ENCODE measurements at regions not wholly inside any gene's neighbourhood (a gene's known extent, or its start where the extent isn't known, plus 50 kb on each side); places are given as distances from the start of the nearest gene placed in this dataset.

DNA sequence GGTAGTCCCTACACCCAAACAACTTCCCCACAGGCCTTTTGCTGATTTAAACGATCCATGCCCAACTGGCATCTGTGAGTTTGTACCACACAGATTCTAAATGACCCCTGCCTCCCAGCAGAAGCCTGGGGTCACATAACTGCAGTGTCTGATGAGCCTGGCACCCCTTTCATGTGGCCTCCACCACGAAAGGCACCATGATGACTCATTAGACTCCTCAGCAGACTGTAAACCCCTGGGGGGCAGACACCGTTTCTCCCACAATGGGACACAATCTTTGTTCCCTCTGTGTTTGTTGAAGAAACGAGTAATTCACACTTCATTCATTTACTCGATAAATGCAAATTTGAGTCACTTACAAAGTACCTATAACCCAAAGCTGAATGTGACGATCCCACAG is 81.6 kb downstream of the CCDC185 start:
- WGBS, result 50% methylated on average over 4 of the region's 6 CpGs
- Histone ChIP-seq H3K27ac (ENCODE audit: low read length, poor library complexity, severe bottlenecking) (no peak overlapping the region), H3K14ac (ENCODE audit: low read length in 2 of 2) (no peak overlapping the region), H4K8ac (ENCODE audit: low read length) (no peak overlapping the region), H2BK5ac (ENCODE audit: low read depth, low read length, poor library complexity, severe bottlenecking) (no peak overlapping the region), H4K91ac (ENCODE audit: low read length) (no peak overlapping the region), H3K79me1 (replicated peaks; ENCODE audit: low read length, poor library complexity, severe bottlenecking) (no peaks in the 10 kb centered on the region), H3K9ac (ENCODE audit: low read length) (no peak overlapping the region), H3K9me3 (ENCODE audit: control insufficient read depth, low read length) (peaks cover 6% of the 10 kb centered on the region), H3K4me1 (ENCODE audit: control insufficient read depth, insufficient read depth, low read depth, low read length) (no peaks in the 10 kb centered on the region), H3K18ac (ENCODE audit: low read depth in 1 of 2, low read length in 2 of 2) (no peak overlapping the region), H3K4ac (ENCODE audit: low read depth in 1 of 2, low read length in 2 of 2) (no peak overlapping the region), H3K23ac (ENCODE audit: low read length in 2 of 2) (no peak overlapping the region), H2BK15ac (ENCODE audit: low read depth, poor library complexity, severe bottlenecking) (no peak overlapping the region), H2AK5ac (ENCODE audit: low read length, severe bottlenecking) (no peak overlapping the region), H2BK120ac (ENCODE audit: low read depth, low read length) (no peak overlapping the region), H2AFZ (ENCODE audit: low read depth, low read length) (no peak overlapping the region), H3K27me3 (ENCODE audit: control insufficient read depth in 1 of 2, insufficient read depth in 1 of 2, low read length in 2 of 2) (peaks cover 70 to 73% of the 10 kb centered on the region in 2 experiments), H3K36me3 (ENCODE audit: control insufficient read depth in 1 of 2, insufficient read depth in 2 of 2, low read depth in 1 of 2, low read length in 2 of 2) (no peaks in the 10 kb centered on the region), H3K4me2 (ENCODE audit: low read length, poor library complexity, severe bottlenecking) (no peak overlapping the region), H2BK12ac (ENCODE audit: low read length in 2 of 2) (no peak overlapping the region), H3K4me3 (ENCODE audit: insufficient read depth in 1 of 2, low read depth in 1 of 2, low read length in 2 of 2) (no peak overlapping the region)
- no peak for DNase-seq

GRCh38 chr1:223477456-223477855 is 84.2 kb downstream of the CCDC185 start:
- Histone ChIP-seq H3K18ac (ENCODE audit: low read depth in 1 of 2, low read length in 2 of 2) (no peak overlapping the region), H3K14ac (ENCODE audit: low read length in 2 of 2) (no peak overlapping the region), H3K27ac (ENCODE audit: low read length, poor library complexity, severe bottlenecking) (no peak overlapping the region), H3K9ac (ENCODE audit: low read length) (no peak overlapping the region), H3K23ac (ENCODE audit: low read length in 2 of 2) (no peak overlapping the region), H3K4ac (ENCODE audit: low read depth in 1 of 2, low read length in 2 of 2) (no peak overlapping the region), H3K9me3 (ENCODE audit: control insufficient read depth, low read length) (no peaks in the 10 kb centered on the region), H4K91ac (ENCODE audit: low read length) (no peak overlapping the region), H2BK5ac (ENCODE audit: low read depth, low read length, poor library complexity, severe bottlenecking) (no peak overlapping the region), H2AK5ac (ENCODE audit: low read length, severe bottlenecking) (no peak overlapping the region), H3K4me1 (ENCODE audit: control insufficient read depth, insufficient read depth, low read depth, low read length) (no peaks in the 10 kb centered on the region), H3K27me3 (ENCODE audit: control insufficient read depth in 1 of 2, insufficient read depth in 1 of 2, low read length in 2 of 2) (peaks cover 61 to 74% of the 10 kb centered on the region in 2 experiments), H3K36me3 (ENCODE audit: control insufficient read depth in 1 of 2, insufficient read depth in 2 of 2, low read depth in 1 of 2, low read length in 2 of 2) (no peaks in the 10 kb centered on the region), H2BK15ac (ENCODE audit: low read depth, poor library complexity, severe bottlenecking) (no peak overlapping the region), H2BK12ac (ENCODE audit: low read length in 2 of 2) (no peak overlapping the region), H2BK120ac (ENCODE audit: low read depth, low read length) (no peak overlapping the region), H3K79me1 (replicated peaks; ENCODE audit: low read length, poor library complexity, severe bottlenecking) (no peaks in the 10 kb centered on the region), H2AFZ (ENCODE audit: low read depth, low read length) (no peak overlapping the region), H3K4me3 (ENCODE audit: insufficient read depth in 1 of 2, low read depth in 1 of 2, low read length in 2 of 2) (no peak overlapping the region), H3K4me2 (ENCODE audit: low read length, poor library complexity, severe bottlenecking) (no peak overlapping the region), H4K8ac (ENCODE audit: low read length) (no peak overlapping the region)
- no peak for DNase-seq
- 48% methylated on average over 2 of the region's 2 CpGs for WGBS

- WGBS, result 89% methylated on average over 7 of the region's 10 CpGs
Observed at GRCh38 chr1:223478606-223479005, 85.4 kb downstream of the CCDC185 start.

DNA sequence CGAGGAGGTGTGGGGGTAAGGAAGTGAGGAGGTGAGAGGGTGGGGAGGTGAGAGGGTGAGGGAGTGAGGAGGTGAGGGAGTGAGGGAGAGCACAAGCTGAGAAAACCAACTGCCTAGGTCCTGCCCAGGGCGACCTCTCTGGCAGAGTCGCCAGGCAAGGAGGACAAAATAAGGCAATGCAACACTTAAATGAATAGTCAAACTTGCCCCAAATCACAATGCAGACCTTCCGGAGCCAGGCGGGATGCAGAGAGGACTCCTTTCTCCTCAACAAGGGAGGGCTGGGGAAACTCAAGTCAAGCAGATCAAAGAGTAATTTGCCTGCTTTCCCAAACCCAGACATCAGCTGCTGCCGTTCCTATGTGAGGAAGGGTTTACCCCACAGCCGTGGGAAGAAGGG is 86.0 kb downstream of the CCDC185 start:
- no peak overlapping the region for H2BK15ac ChIP-seq (ENCODE audit: low read depth, poor library complexity, severe bottlenecking)
- H3K4me1 ChIP-seq (ENCODE audit: control insufficient read depth, insufficient read depth, low read depth, low read length), result no peaks in the 10 kb centered on the region
- no peak overlapping the region for H2BK5ac ChIP-seq (ENCODE audit: low read depth, low read length, poor library complexity, severe bottlenecking)
- 56% methylated on average over 4 of the region's 7 CpGs for WGBS
- H3K14ac ChIP-seq (ENCODE audit: low read length in 2 of 2), result no peak overlapping the region
- no peak overlapping the region for H2BK12ac ChIP-seq (ENCODE audit: low read length in 2 of 2)
- no peak overlapping the region for H2AK5ac ChIP-seq (ENCODE audit: low read length, severe bottlenecking)
- no peak overlapping the region for H3K4me3 ChIP-seq (ENCODE audit: insufficient read depth in 1 of 2, low read depth in 1 of 2, low read length in 2 of 2)
- no peaks in the 10 kb centered on the region for H3K9me3 ChIP-seq (ENCODE audit: control insufficient read depth, low read length)
- H3K27me3 ChIP-seq (ENCODE audit: control insufficient read depth in 1 of 2, insufficient read depth in 1 of 2, low read length in 2 of 2), result peaks cover 69 to 86% of the 10 kb centered on the region in 2 experiments
- H3K4ac ChIP-seq (ENCODE audit: low read depth in 1 of 2, low read length in 2 of 2), result no peak overlapping the region
- no peaks in the 10 kb centered on the region for H3K79me1 ChIP-seq (replicated peaks; ENCODE audit: low read length, poor library complexity, severe bottlenecking)
- H4K91ac ChIP-seq (ENCODE audit: low read length), result no peak overlapping the region
- H4K8ac ChIP-seq (ENCODE audit: low read length), result no peak overlapping the region
- H3K9ac ChIP-seq (ENCODE audit: low read length), result no peak overlapping the region
- H3K4me2 ChIP-seq (ENCODE audit: low read length, poor library complexity, severe bottlenecking), result no peak overlapping the region
- no peak overlapping the region for H2AFZ ChIP-seq (ENCODE audit: low read depth, low read length)
- DNase-seq, result no peak
- H2BK120ac ChIP-seq (ENCODE audit: low read depth, low read length), result no peak overlapping the region
- H3K18ac ChIP-seq (ENCODE audit: low read depth in 1 of 2, low read length in 2 of 2), result no peak overlapping the region
- H3K23ac ChIP-seq (ENCODE audit: low read length in 2 of 2), result no peak overlapping the region
- no peak overlapping the region for H3K27ac ChIP-seq (ENCODE audit: low read length, poor library complexity, severe bottlenecking)
- no peaks in the 10 kb centered on the region for H3K36me3 ChIP-seq (ENCODE audit: control insufficient read depth in 1 of 2, insufficient read depth in 2 of 2, low read depth in 1 of 2, low read length in 2 of 2)

More at GRCh38 chr1:223478606-223479005, 85.4 kb downstream of the CCDC185 start:
- Histone ChIP-seq H3K9ac (ENCODE audit: low read length) (no peak overlapping the region), H3K23ac (ENCODE audit: low read length in 2 of 2) (no peak overlapping the region), H2AFZ (ENCODE audit: low read depth, low read length) (no peak overlapping the region), H4K8ac (ENCODE audit: low read length) (no peak overlapping the region), H3K27me3 (ENCODE audit: control insufficient read depth in 1 of 2, insufficient read depth in 1 of 2, low read length in 2 of 2) (peaks cover 67 to 82% of the 10 kb centered on the region in 2 experiments), H3K4ac (ENCODE audit: low read depth in 1 of 2, low read length in 2 of 2) (no peak overlapping the region), H4K91ac (ENCODE audit: low read length) (no peak overlapping the region), H2BK12ac (ENCODE audit: low read length in 2 of 2) (no peak overlapping the region), H3K18ac (ENCODE audit: low read depth in 1 of 2, low read length in 2 of 2) (no peak overlapping the region), H2AK5ac (ENCODE audit: low read length, severe bottlenecking) (no peak overlapping the region), H2BK120ac (ENCODE audit: low read depth, low read length) (no peak overlapping the region), H3K79me1 (replicated peaks; ENCODE audit: low read length, poor library complexity, severe bottlenecking) (no peaks in the 10 kb centered on the region), H3K27ac (ENCODE audit: low read length, poor library complexity, severe bottlenecking) (no peak overlapping the region), H3K4me1 (ENCODE audit: control insufficient read depth, insufficient read depth, low read depth, low read length) (no peaks in the 10 kb centered on the region), H2BK15ac (ENCODE audit: low read depth, poor library complexity, severe bottlenecking) (no peak overlapping the region), H3K36me3 (ENCODE audit: control insufficient read depth in 1 of 2, insufficient read depth in 2 of 2, low read depth in 1 of 2, low read length in 2 of 2) (no peaks in the 10 kb centered on the region), H3K9me3 (ENCODE audit: control insufficient read depth, low read length) (no peaks in the 10 kb centered on the region), H3K14ac (ENCODE audit: low read length in 2 of 2) (no peak overlapping the region), H3K4me2 (ENCODE audit: low read length, poor library complexity, severe bottlenecking) (no peak overlapping the region), H3K4me3 (ENCODE audit: insufficient read depth in 1 of 2, low read depth in 1 of 2, low read length in 2 of 2) (no peak overlapping the region), H2BK5ac (ENCODE audit: low read depth, low read length, poor library complexity, severe bottlenecking) (no peak overlapping the region)
- no peak for DNase-seq

Data from mesenchymal stem cell (in vitro differentiated cells and primary cell).